ENCODE measurements at regions not wholly inside any gene's neighbourhood (a gene's known extent, or its start where the extent isn't known, plus 50 kb on each side); places are given as distances from the start of the nearest gene placed in this dataset.

GRCh38 chr14:71314717-71315116 is 407.5 kb downstream of the PCNX1 start:
- no peak for TF ChIP-seq CTCF (IDR thresholded peaks at IDR 0.05; ENCODE audit: insufficient read depth, low read depth, low read length)
- CTCF ChIA-PET = interaction anchor here (1.5 kb wide), 1 partner anchor 176 kb away, joined by 6 read pairs; no protein-coding TSS in a partner anchor
- Histone ChIP-seq H3K27me3 (ENCODE audit: control insufficient read depth, insufficient read depth, low read length) (no peaks in the 10 kb centered on the region), H3K36me3 (ENCODE audit: control insufficient read depth, insufficient read depth, low read length) (no peaks in the 10 kb centered on the region), H3K4me3 (ENCODE audit: low read depth, low read length) (no peak overlapping the region)
- no peak for DNase-seq (ENCODE audit: low read depth)
- POLR2A ChIA-PET = no interaction called here

- DNase-seq (ENCODE audit: low read depth) = no peak
- Histone ChIP-seq H3K36me3 (ENCODE audit: control insufficient read depth, insufficient read depth, low read length) (no peaks in the 10 kb centered on the region), H3K4me3 (ENCODE audit: low read depth, low read length) (no peak overlapping the region), H3K27me3 (ENCODE audit: control insufficient read depth, insufficient read depth, low read length) (no peaks in the 10 kb centered on the region)
- POLR2A ChIA-PET = no interaction called here
- CTCF ChIA-PET = no interaction called here
- no peak for TF ChIP-seq CTCF (IDR thresholded peaks at IDR 0.05; ENCODE audit: insufficient read depth, low read depth, low read length)
Observed at GRCh38 chr14:71317385-71318096, 410.3 kb downstream of the PCNX1 start.

- TF ChIP-seq CTCF (IDR thresholded peaks at IDR 0.05; ENCODE audit: insufficient read depth, low read depth, low read length) = no peak
- POLR2A ChIA-PET = interaction anchor here (0.5 kb wide), 1 partner anchor 76 kb away, joined by 3 read pairs; no protein-coding TSS in a partner anchor
- no peak for DNase-seq (ENCODE audit: low read depth)
- no peak overlapping the region for H3K4me3 ChIP-seq (ENCODE audit: low read depth, low read length)
- CTCF ChIA-PET = interaction anchor here (1.2 kb wide), 1 partner anchor 435 kb away, joined by 3 read pairs; no protein-coding TSS in a partner anchor
- H3K36me3 ChIP-seq (ENCODE audit: control insufficient read depth, insufficient read depth, low read length) = no peaks in the 10 kb centered on the region
- no peaks in the 10 kb centered on the region for H3K27me3 ChIP-seq (ENCODE audit: control insufficient read depth, insufficient read depth, low read length)
Observed at GRCh38 chr14:71318097-71318459, 410.8 kb downstream of the PCNX1 start.

GRCh38 chr14:71319666-71320065 is 412.4 kb downstream of the PCNX1 start:
- DNase-seq (ENCODE audit: low read depth) = no peak
- no peak for TF ChIP-seq CTCF (IDR thresholded peaks at IDR 0.05; ENCODE audit: insufficient read depth, low read depth, low read length)
- Histone ChIP-seq H3K36me3 (ENCODE audit: control insufficient read depth, insufficient read depth, low read length) (no peaks in the 10 kb centered on the region), H3K27me3 (ENCODE audit: control insufficient read depth, insufficient read depth, low read length) (no peaks in the 10 kb centered on the region), H3K4me3 (ENCODE audit: low read depth, low read length) (peak overlapping the region; percentile 92)
- CTCF ChIA-PET = interaction anchor here (0.7 to 2.9 kb wide), 4 partner anchors 10 to 181 kb away, joined by 3 to 11 read pairs (median 4); no protein-coding TSS in a partner anchor
- POLR2A ChIA-PET = no interaction called here

- Histone ChIP-seq H3K36me3 (ENCODE audit: control insufficient read depth, insufficient read depth, low read length) (no peaks in the 10 kb centered on the region), H3K4me3 (ENCODE audit: low read depth, low read length) (peak within 1 kb of the TSS; percentile 92), H3K27me3 (ENCODE audit: control insufficient read depth, insufficient read depth, low read length) (no peaks in the 10 kb centered on the region)
- CTCF ChIA-PET = interaction anchor here (0.7 to 2.9 kb wide), 3 partner anchors 15 to 182 kb away, joined by 3 to 11 read pairs (median 3); no protein-coding TSS in a partner anchor
- no peak for TF ChIP-seq CTCF (IDR thresholded peaks at IDR 0.05; ENCODE audit: insufficient read depth, low read depth, low read length)
- peak; percentile 89 for DNase-seq (ENCODE audit: low read depth)
- POLR2A ChIA-PET = interaction anchor here (1.0 kb wide), 1 partner anchor 53 kb away, joined by 4 read pairs; no protein-coding TSS in a partner anchor
Observed at GRCh38 chr14:71320107-71320733, 413.0 kb downstream of the PCNX1 start, which contains the start of gene SIPA1L1. SIPA1L1 (plus strand) TSS chr14:71320476.

Data from BJ (cell line).